BJ (cell line): ENCODE measurements at regions not wholly inside any gene's neighbourhood (a gene's known extent, or its start where the extent isn't known, plus 50 kb on each side); places are given as distances from the start of the nearest gene placed in this dataset.

ENCODE experiments used
- CTCF ChIA-PET: fragments of 350-600 bp; formaldehyde crosslinking; extraction: SDS; loops from one replicate; lab custom pipeline; 2021; ENCODE audit warnings: antibody characterized with exemption, inconsistent platforms; lab: Yijun Ruan, JAX
- POLR2A ChIA-PET: fragments of 300-600 bp; sonication (Branson Sonifier 250); formaldehyde crosslinking; extraction: SDS; loops from one replicate; lab custom pipeline; 2021; ENCODE audit warnings: antibody characterized with exemption; lab: Charles Lee
- DNase-seq: peaks from one replicate; pipeline ENCODE4 v3.0.0-alpha.2; 2011; ENCODE audit warnings: low read depth
- H3K27me3 ChIP-seq: 2 replicates; pipeline ENCODE4 v1.6.0; 2011; ENCODE audit warnings: low read length; ENCODE audit not compliant: control insufficient read depth, insufficient read depth
- H3K36me3 ChIP-seq: 2 replicates; pipeline ENCODE4 v1.5.1; 2011; ENCODE audit warnings: low read length; ENCODE audit not compliant: control insufficient read depth, insufficient read depth
- H3K4me3 ChIP-seq: 2 replicates; pipeline ENCODE4 v1.5.1; 2011; ENCODE audit warnings: low read depth, mild to moderate bottlenecking, control low read depth, low read length
- TF ChIP-seq, protein P1 (sequence below): IDR thresholded peaks from 2 replicates; pipeline ENCODE4 v1.5.1; 2011; ENCODE audit warnings: low read depth, mild to moderate bottlenecking, control low read depth, inconsistent platforms, low read length, moderate library complexity; ENCODE audit not compliant: insufficient read depth

DNA sequence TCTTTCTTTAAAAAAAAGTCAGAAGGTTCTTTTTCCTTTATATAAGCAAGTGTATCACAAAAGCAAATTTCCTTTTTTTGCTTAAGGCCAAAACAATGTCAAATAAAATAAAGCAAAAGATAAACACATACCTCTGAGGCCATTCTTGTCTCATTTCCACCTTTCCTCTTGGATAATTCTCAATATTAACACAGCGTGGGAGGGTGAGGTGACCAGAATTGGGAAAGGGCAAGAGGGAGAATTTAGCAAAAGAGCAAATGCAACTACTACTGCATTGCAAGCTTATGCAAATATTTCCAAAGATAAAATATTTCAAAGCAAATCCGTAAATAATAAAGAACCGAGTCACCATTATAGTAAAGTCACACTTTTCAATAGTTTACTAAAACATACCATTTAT, 153.4 kb upstream of the PSMD7 start:
- ChIA-PET CTCF (no interaction called here), POLR2A (no interaction called here)
- Histone ChIP-seq H3K4me3 (no peak overlapping the region), H3K36me3 (no peaks in the 10 kb centered on the region), H3K27me3 (no peaks in the 10 kb centered on the region)
- no peak for DNase-seq
- TF ChIP-seq, protein P1, sequence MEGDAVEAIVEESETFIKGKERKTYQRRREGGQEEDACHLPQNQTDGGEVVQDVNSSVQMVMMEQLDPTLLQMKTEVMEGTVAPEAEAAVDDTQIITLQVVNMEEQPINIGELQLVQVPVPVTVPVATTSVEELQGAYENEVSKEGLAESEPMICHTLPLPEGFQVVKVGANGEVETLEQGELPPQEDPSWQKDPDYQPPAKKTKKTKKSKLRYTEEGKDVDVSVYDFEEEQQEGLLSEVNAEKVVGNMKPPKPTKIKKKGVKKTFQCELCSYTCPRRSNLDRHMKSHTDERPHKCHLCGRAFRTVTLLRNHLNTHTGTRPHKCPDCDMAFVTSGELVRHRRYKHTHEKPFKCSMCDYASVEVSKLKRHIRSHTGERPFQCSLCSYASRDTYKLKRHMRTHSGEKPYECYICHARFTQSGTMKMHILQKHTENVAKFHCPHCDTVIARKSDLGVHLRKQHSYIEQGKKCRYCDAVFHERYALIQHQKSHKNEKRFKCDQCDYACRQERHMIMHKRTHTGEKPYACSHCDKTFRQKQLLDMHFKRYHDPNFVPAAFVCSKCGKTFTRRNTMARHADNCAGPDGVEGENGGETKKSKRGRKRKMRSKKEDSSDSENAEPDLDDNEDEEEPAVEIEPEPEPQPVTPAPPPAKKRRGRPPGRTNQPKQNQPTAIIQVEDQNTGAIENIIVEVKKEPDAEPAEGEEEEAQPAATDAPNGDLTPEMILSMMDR = no peak

DNA sequence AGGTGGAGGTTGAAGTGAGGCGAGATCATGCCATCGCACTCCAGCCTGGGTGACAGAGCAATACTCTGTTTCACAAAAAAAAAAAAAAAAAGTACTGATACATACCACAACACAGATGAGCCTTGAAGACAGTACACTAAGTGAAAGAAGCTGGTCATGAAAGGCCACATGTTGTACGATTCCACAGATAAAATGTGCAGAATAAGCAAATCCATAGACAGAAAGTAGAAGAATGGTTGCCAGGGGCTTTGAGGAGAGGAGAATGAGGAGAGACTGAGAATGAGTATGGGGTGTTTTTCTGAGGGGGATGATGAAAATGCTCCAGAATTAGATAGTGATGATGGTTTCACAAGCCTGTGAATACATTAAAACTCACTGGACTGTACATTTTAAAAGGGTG, 155.6 kb upstream of the PSMD7 start:
- TF ChIP-seq, protein P1 = no peak
- Histone ChIP-seq H3K27me3 (no peaks in the 10 kb centered on the region), H3K36me3 (no peaks in the 10 kb centered on the region), H3K4me3 (no peak overlapping the region)
- no peak for DNase-seq
- CTCF ChIA-PET = no interaction called here
- POLR2A ChIA-PET = no interaction called here

DNA sequence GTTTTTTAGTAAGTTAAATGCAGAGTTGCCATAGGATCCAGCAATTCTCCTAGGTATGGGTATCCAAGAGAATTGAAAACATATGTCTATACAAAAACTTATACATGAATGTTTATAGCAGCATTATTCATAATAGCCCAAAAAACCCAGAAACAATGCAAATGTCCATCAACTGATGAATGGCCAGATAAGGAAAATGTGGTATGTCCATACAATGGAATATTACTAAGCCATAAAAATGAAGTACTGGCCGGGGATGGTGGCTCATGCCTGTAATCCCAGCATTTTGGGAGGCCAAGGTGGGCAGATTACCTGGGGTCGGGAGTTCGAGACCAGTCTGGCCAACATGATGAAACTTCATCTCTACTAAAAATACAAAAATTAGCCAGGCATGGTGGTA, 156.1 kb upstream of the PSMD7 start:
- no peak for DNase-seq
- CTCF ChIA-PET = no interaction called here
- Histone ChIP-seq H3K27me3 (no peaks in the 10 kb centered on the region), H3K36me3 (no peaks in the 10 kb centered on the region), H3K4me3 (no peak overlapping the region)
- TF ChIP-seq, protein P1 = no peak
- POLR2A ChIA-PET = no interaction called here

DNA sequence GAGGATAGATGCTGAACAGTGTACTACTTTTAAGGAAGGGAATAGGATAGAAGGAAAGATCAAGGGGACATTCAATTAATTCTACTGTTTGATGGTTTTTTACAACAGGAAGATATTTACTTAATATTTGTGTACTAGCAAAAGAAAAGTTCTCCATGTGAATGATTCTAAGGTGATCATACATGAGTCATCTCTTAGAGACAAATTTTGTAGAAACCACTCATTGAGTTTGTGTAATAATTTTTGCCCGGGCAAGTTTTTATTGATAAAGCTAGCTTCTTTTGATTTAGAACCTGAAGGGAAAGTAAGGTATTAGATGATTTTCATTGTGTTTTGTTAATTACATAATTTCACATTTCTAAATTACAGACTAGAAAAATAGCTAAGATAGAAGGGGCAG, 172.8 kb upstream of the PSMD7 start:
- POLR2A ChIA-PET = no interaction called here
- Histone ChIP-seq H3K27me3 (no peaks in the 10 kb centered on the region), H3K4me3 (no peak overlapping the region), H3K36me3 (no peaks in the 10 kb centered on the region)
- DNase-seq = no peak
- TF ChIP-seq, protein P1 = no peak
- CTCF ChIA-PET = interaction anchor here (1.0 kb wide), 1 partner anchor 15 kb away, joined by 3 read pairs; no protein-coding TSS in a partner anchor

DNA sequence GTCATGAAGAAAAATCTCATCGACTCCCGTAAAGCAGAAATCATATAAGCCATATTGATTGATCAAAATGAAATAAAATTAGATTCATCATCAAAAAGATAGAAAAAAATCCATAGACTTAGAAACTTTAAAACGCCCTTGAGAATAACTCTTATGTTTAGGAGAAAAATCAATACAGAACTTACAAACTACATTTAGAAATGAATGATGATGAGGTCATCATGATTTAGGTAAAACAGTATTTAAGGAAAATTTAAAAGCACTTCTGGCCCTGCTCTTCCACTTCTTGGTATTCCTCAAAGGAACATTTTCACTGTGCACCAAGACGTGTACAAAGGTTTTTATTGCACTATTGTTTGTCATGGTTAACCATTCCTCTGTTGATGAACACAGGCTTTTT, 173.4 kb upstream of the PSMD7 start:
- DNase-seq = no peak
- POLR2A ChIA-PET = no interaction called here
- Histone ChIP-seq H3K4me3 (no peak overlapping the region), H3K27me3 (no peaks in the 10 kb centered on the region), H3K36me3 (no peaks in the 10 kb centered on the region)
- CTCF ChIA-PET = no interaction called here
- TF ChIP-seq, protein P1 = no peak
